Epithelial cell of esophagus (primary cell): ENCODE measurements at regions not wholly inside any gene's neighbourhood (a gene's known extent, or its start where the extent isn't known, plus 50 kb on each side); places are given as distances from the start of the nearest gene placed in this dataset.

Experiments used
- DNase-seq: peaks from one replicate; pipeline ENCODE4 v3.0.0; 2010; ENCODE audit warnings: low read depth
- H3K4me3 ChIP-seq: 2 replicates; pipeline ENCODE4 v1.5.1; 2011; ENCODE audit warnings: mild to moderate bottlenecking, low read length, control low read depth
- CTCF ChIP-seq: IDR thresholded peaks from 2 replicates; pipeline ENCODE4 v1.5.1; 2011; ENCODE audit warnings: low read depth, mild to moderate bottlenecking, low read length, control low read depth, inconsistent platforms; ENCODE audit not compliant: insufficient read depth; ENCODE audit errors: missing control alignments

GRCh38 chr10:70997236-70997635 lies 108.9 kb upstream of the PCBD1 start:
- TF ChIP-seq CTCF: no peak
- no peak overlapping the region for H3K4me3 ChIP-seq
- DNase-seq: no peak

GRCh38 chr10:70998086-70998485 lies 109.7 kb upstream of the PCBD1 start:
- H3K4me3 ChIP-seq: no peak overlapping the region
- TF ChIP-seq CTCF: no peak
- no peak for DNase-seq

GRCh38 chr10:71001470-71001869 lies 113.1 kb upstream of the PCBD1 start:
- H3K4me3 ChIP-seq: no peak overlapping the region
- DNase-seq: no peak
- no peak for TF ChIP-seq CTCF

GRCh38 chr10:71004176-71005075 lies 116.1 kb upstream of the PCBD1 start:
- no peak for DNase-seq
- H3K4me3 ChIP-seq: no peak overlapping the region
- no peak for TF ChIP-seq CTCF

- no peak for DNase-seq
- TF ChIP-seq CTCF: no peak
- H3K4me3 ChIP-seq: no peak overlapping the region
Observed at GRCh38 chr10:71005337-71006305, 117.3 kb upstream of the PCBD1 start.

GRCh38 chr10:71006506-71006905 lies 118.1 kb upstream of the PCBD1 start:
- TF ChIP-seq CTCF: no peak
- H3K4me3 ChIP-seq: no peak overlapping the region
- no peak for DNase-seq
